Activated CD8-positive, alpha-beta memory T cell treated with anti-CD3 and anti-CD28 coated beads, Interleukin-2, amount 50 U/mL, for 24 hours (primary cell): ENCODE measurements at regions not wholly inside any gene's neighbourhood (a gene's known extent, or its start where the extent isn't known, plus 50 kb on each side); places are given as distances from the start of the nearest gene placed in this dataset.
"Not testable (repeated sequence)": the region's sequence is repeated elsewhere in the genome, so short reads cannot be mapped to it uniquely, and the experiment has no call there.

Source experiments
- DNase-seq: peaks from one replicate; pipeline ENCODE4 v3.0.0-alpha.2; 2020; ENCODE audit errors: extremely low read depth

- DNase-seq: no peak
Measured at GRCh38 chr10:29881811-29882210, 177.6 kb downstream of the JCAD start.

GRCh38 chr10:29881336-29881771 lies 178.0 kb downstream of the JCAD start:
- DNase-seq: no peak

- no peak for DNase-seq
Measured at GRCh38 chr10:29880856-29881255, 178.5 kb downstream of the JCAD start.

- DNase-seq: no peak
Measured at GRCh38 chr10:29879862-29880261, 179.5 kb downstream of the JCAD start.

GRCh38 chr10:29878492-29878891 lies 180.9 kb downstream of the JCAD start:
- DNase-seq: no peak

GRCh38 chr10:29877793-29878491 lies 181.4 kb downstream of the JCAD start:
- no peak for DNase-seq

GRCh38 chr10:29876008-29876555 lies 183.3 kb downstream of the JCAD start:
- DNase-seq: no peak

- DNase-seq: no peak
Measured at GRCh38 chr10:29874606-29875269, 184.6 kb downstream of the JCAD start.

GRCh38 chr10:29873941-29874484 lies 185.4 kb downstream of the JCAD start:
- no peak for DNase-seq

- DNase-seq: no peak
Measured at GRCh38 chr10:29870522-29871044, 188.8 kb downstream of the JCAD start.

GRCh38 chr10:29869593-29869992 lies 189.8 kb downstream of the JCAD start:
- no peak for DNase-seq

- no peak for DNase-seq
Measured at GRCh38 chr10:29866356-29866755, 193.0 kb downstream of the JCAD start.

GRCh38 chr10:29865700-29866355 lies 193.6 kb downstream of the JCAD start:
- DNase-seq: no peak

- no peak for DNase-seq
Measured at GRCh38 chr10:29862923-29863614, 196.3 kb downstream of the JCAD start.

- no peak for DNase-seq
Measured at GRCh38 chr10:29861811-29862505, 197.4 kb downstream of the JCAD start.

GRCh38 chr10:29861231-29861630 lies 198.2 kb downstream of the JCAD start:
- DNase-seq: not testable (repeated sequence)

- DNase-seq: no peak
Measured at GRCh38 chr10:29860166-29860565, 199.2 kb downstream of the JCAD start.

- DNase-seq: no peak
Measured at GRCh38 chr10:29859521-29860130, 199.8 kb downstream of the JCAD start.

- DNase-seq: no peak
Measured at GRCh38 chr10:29858702-29859267, 200.6 kb downstream of the JCAD start.
